ENCODE measurements at regions not wholly inside any gene's neighbourhood (a gene's known extent, or its start where the extent isn't known, plus 50 kb on each side); places are given as distances from the start of the nearest gene placed in this dataset.

DNA sequence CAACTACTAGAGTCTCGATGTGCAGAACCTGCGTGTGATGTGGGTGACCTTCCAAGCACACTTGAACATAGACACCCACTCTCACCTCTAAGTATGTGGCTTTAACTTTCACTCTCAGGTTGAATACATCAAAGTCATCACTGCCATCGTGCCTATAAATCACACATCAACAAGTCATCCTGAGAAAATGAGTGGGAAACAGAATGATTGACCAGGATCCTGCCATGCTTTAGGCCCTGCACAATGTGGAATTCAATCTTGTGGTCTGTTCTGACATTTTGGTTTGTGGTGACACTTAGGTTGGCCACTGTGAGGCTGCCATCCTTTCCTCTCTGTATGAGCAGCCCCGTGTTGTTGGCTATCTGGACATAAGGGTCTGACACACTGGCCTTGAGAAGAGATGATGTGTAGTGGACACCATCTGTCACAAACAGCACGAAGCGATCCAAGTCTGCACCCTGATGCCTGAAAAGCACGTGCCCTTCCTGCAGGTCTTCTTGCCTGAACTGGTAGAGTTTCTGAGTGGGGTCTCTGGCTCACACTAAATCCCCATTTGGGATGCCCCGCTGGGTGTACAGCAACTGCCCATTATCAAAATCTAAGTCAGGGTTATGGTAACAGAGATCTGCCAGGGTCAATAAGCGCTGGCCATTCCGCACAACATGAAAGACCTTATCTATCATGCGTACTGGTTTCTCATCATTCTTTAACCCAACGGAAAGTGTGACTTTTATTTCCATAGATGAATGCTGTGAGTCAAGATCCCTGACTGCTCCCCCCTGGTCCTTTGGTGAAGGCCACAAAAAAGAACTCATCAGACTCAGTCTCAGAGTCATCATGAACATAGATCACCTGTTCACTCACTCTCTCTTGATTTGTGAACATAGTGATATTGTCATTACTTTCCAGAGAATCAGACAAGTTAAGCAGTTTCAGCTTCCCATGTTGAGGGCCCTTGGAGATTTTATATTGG, 116.6 kb downstream of the ESM1 start:
- no peak overlapping the region for H2AFZ ChIP-seq
- H3K4me3 ChIP-seq, result no peak overlapping the region
- Mint-ChIP-seq H3K4me1 (peaks cover 5% of the 10 kb centered on the region; the same call in 2 of the 3 replicates), H3K9me3 (no peaks in the 10 kb centered on the region), H3K27ac (no peak overlapping the region), H3K36me3 (ENCODE audit: low read depth) (no peaks in the 10 kb centered on the region), H3K27me3 (ENCODE audit: insufficient read depth, low read depth, poor library complexity) (peaks cover 2% of the 10 kb centered on the region), H3K4me3 (no peak overlapping the region)
- no peaks in the 10 kb centered on the region for H3K27me3 ChIP-seq (ENCODE audit: insufficient read depth)
- H3K79me2 ChIP-seq (replicated peaks; ENCODE audit: insufficient read depth), result no peaks in the 10 kb centered on the region
- no peak for TF ChIP-seq CREB1 (CRISPR knock-in tag; IDR thresholded peaks at IDR 0.05; ENCODE audit: low read depth)
- TF ChIP-seq ZNF462 (CRISPR knock-in tag; IDR thresholded peaks at IDR 0.05), result no peak
- no peak for TF ChIP-seq JUNB (IDR thresholded peaks at IDR 0.05; ENCODE audit: unreplicated experiment)
- no peak for TF ChIP-seq ZNF331 (CRISPR knock-in tag; IDR thresholded peaks at IDR 0.05; ENCODE audit: low read depth)
- TF ChIP-seq EZH2 (IDR thresholded peaks at IDR 0.05; ENCODE audit: low read depth, unreplicated experiment), result no peak
- TF ChIP-seq STAT1 (IDR thresholded peaks at IDR 0.05; ENCODE audit: unreplicated experiment), result no peak
- TF ChIP-seq POLR2AphosphoS5 (IDR thresholded peaks at IDR 0.05; ENCODE audit: low read depth), result no peak
- TF ChIP-seq, protein P1, sequence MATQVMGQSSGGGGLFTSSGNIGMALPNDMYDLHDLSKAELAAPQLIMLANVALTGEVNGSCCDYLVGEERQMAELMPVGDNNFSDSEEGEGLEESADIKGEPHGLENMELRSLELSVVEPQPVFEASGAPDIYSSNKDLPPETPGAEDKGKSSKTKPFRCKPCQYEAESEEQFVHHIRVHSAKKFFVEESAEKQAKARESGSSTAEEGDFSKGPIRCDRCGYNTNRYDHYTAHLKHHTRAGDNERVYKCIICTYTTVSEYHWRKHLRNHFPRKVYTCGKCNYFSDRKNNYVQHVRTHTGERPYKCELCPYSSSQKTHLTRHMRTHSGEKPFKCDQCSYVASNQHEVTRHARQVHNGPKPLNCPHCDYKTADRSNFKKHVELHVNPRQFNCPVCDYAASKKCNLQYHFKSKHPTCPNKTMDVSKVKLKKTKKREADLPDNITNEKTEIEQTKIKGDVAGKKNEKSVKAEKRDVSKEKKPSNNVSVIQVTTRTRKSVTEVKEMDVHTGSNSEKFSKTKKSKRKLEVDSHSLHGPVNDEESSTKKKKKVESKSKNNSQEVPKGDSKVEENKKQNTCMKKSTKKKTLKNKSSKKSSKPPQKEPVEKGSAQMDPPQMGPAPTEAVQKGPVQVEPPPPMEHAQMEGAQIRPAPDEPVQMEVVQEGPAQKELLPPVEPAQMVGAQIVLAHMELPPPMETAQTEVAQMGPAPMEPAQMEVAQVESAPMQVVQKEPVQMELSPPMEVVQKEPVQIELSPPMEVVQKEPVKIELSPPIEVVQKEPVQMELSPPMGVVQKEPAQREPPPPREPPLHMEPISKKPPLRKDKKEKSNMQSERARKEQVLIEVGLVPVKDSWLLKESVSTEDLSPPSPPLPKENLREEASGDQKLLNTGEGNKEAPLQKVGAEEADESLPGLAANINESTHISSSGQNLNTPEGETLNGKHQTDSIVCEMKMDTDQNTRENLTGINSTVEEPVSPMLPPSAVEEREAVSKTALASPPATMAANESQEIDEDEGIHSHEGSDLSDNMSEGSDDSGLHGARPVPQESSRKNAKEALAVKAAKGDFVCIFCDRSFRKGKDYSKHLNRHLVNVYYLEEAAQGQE (IDR thresholded peaks at IDR 0.05; ENCODE audit: unreplicated experiment), result no peak
- TF ChIP-seq ETS1 (IDR thresholded peaks at IDR 0.05), result no peak
- TF ChIP-seq NANOG (IDR thresholded peaks at IDR 0.05; ENCODE audit: borderline replicate concordance), result no peak
- TF ChIP-seq ZNF114 (CRISPR knock-in tag; IDR thresholded peaks at IDR 0.05), result no peak
- TF ChIP-seq, protein P2, sequence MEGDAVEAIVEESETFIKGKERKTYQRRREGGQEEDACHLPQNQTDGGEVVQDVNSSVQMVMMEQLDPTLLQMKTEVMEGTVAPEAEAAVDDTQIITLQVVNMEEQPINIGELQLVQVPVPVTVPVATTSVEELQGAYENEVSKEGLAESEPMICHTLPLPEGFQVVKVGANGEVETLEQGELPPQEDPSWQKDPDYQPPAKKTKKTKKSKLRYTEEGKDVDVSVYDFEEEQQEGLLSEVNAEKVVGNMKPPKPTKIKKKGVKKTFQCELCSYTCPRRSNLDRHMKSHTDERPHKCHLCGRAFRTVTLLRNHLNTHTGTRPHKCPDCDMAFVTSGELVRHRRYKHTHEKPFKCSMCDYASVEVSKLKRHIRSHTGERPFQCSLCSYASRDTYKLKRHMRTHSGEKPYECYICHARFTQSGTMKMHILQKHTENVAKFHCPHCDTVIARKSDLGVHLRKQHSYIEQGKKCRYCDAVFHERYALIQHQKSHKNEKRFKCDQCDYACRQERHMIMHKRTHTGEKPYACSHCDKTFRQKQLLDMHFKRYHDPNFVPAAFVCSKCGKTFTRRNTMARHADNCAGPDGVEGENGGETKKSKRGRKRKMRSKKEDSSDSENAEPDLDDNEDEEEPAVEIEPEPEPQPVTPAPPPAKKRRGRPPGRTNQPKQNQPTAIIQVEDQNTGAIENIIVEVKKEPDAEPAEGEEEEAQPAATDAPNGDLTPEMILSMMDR (conservative IDR thresholded peaks at IDR 0.05; ENCODE audit: low read depth in 2 of 2), result no peak
- TF ChIP-seq EZH2phosphoT487 (IDR thresholded peaks at IDR 0.05; ENCODE audit: unreplicated experiment), result no peak
- 0 out of 2 replicates have a peak, but pooled peaks cover 4% of the 10 kb centered on the region for H3K9me2 ChIP-seq (ENCODE audit: insufficient read depth)
- H3K4me2 ChIP-seq, result no peak overlapping the region
- DNase-seq (ENCODE audit: low spot score) (no peak), ATAC-seq (no peak)
- peaks cover 3% of the 10 kb centered on the region; the same call in 1 of the 2 replicates for H3K4me1 ChIP-seq (ENCODE audit: insufficient read depth)
- H3F3A ChIP-seq (replicated peaks; ENCODE audit: low read depth), result no peaks in the 10 kb centered on the region
- H3K36me3 ChIP-seq (ENCODE audit: insufficient read depth), result no peaks in the 10 kb centered on the region
- no peaks in the 10 kb centered on the region for H4K20me1 ChIP-seq (replicated peaks; ENCODE audit: insufficient read depth)
- H3K27ac ChIP-seq (ENCODE audit: low read depth), result no peak overlapping the region

Data from GM23338 (cell line).